IMR-90 (cell line): ENCODE measurements at regions not wholly inside any gene's neighbourhood (a gene's known extent, or its start where the extent isn't known, plus 50 kb on each side); places are given as distances from the start of the nearest gene placed in this dataset.

Experiments used
- ATAC-seq: fragments of 200-7000 bp; cut with Tn5 transposase; 2 replicates; pipeline ENCODE4 v1.9.1; 2020; ENCODE audit warnings: low read depth, mild to moderate bottlenecking, moderate library complexity
- BruUV-seq: library from RNA; stranded (reverse); fragments of 400-500 nt; replicated peaks from 2 replicates; lab custom pipeline; 2021; lab: Mats Ljungman, UMichigan
- CTCF ChIA-PET: fragments of 300-600 bp; formaldehyde crosslinking; extraction: SDS; loops from one replicate; lab custom pipeline; 2021; ENCODE audit warnings: antibody characterized with exemption; lab: Yijun Ruan, JAX
- POLR2A ChIA-PET: fragments of 300-600 bp; sonication (Branson Sonifier 250); formaldehyde crosslinking; loops from one replicate; lab custom pipeline; 2022; ENCODE audit warnings: antibody characterized with exemption; ENCODE audit not compliant: unreplicated experiment; lab: Charles Lee
- DNase-seq: peaks from one replicate; pipeline ENCODE4 v3.0.0; 2013
- H2AFZ ChIP-seq: replicated peaks from 2 replicates; pipeline ENCODE3; 2013; ENCODE audit warnings: low read length, mild to moderate bottlenecking; ENCODE audit not compliant: poor library complexity
- H2AK5ac ChIP-seq: 2 replicates; pipeline ENCODE4 v1.6.1; 2013; ENCODE audit warnings: low read depth, low read length, inconsistent platforms
- H2AK9ac ChIP-seq: replicated peaks from 2 replicates; pipeline ENCODE3; 2013; ENCODE audit warnings: mild to moderate bottlenecking, low read depth, low read length, moderate library complexity; ENCODE audit not compliant: poor library complexity
- H2BK120ac ChIP-seq: 2 replicates; pipeline ENCODE4 v1.6.1; 2013; ENCODE audit warnings: low read depth, low read length, inconsistent platforms
- H2BK15ac ChIP-seq: 3 replicates; pipeline ENCODE4 v1.6.1; 2013; ENCODE audit warnings: low read depth, low read length, inconsistent platforms
- H2BK20ac ChIP-seq: 2 replicates; pipeline ENCODE4 v1.6.1; 2013; ENCODE audit warnings: low read depth, mild to moderate bottlenecking, inconsistent platforms, low read length, moderate library complexity
- H2BK5ac ChIP-seq: 2 replicates; pipeline ENCODE4 v1.6.1; 2013; ENCODE audit warnings: mild to moderate bottlenecking, low read depth, low read length, inconsistent platforms; ENCODE audit not compliant: poor library complexity, severe bottlenecking
- H3K14ac ChIP-seq: replicated peaks from 2 replicates; pipeline ENCODE4 v1.6.1; 2013; ENCODE audit warnings: low read depth, low read length, inconsistent platforms
- H3K18ac ChIP-seq: 2 replicates; pipeline ENCODE4 v1.6.1; 2013; ENCODE audit warnings: low read depth, low read length, control low read depth
- H3K23ac ChIP-seq: 2 replicates; pipeline ENCODE4 v1.6.1; 2013; ENCODE audit warnings: low read depth, low read length, inconsistent platforms
- H3K27ac ChIP-seq: 2 replicates; pipeline ENCODE4 v1.5.1; 2013; ENCODE audit warnings: mild to moderate bottlenecking, control low read depth, low read length; ENCODE audit not compliant: insufficient read depth
- H3K27me3 ChIP-seq: 2 replicates; pipeline ENCODE4 v1.6.1; 2013; ENCODE audit warnings: low read length; ENCODE audit not compliant: control insufficient read depth, insufficient read depth
- H3K36me3 ChIP-seq: 2 replicates; pipeline ENCODE4 v1.6.1; 2013; ENCODE audit warnings: low read length, mixed read lengths; ENCODE audit not compliant: control insufficient read depth, insufficient read depth
- H3K4ac ChIP-seq: 2 replicates; pipeline ENCODE4 v1.6.1; 2013; ENCODE audit warnings: low read depth, low read length, inconsistent platforms
- H3K4me1 ChIP-seq: 2 replicates; pipeline ENCODE4 v1.6.1; 2013; ENCODE audit warnings: low read length, mixed read lengths; ENCODE audit not compliant: control insufficient read depth, insufficient read depth
- H3K4me2 ChIP-seq: 2 replicates; pipeline ENCODE4 v1.6.1; 2013; ENCODE audit warnings: low read depth, mild to moderate bottlenecking, control low read depth, low read length, moderate library complexity
- H3K4me3 ChIP-seq: 2 replicates; pipeline ENCODE4 v1.5.1; 2013; ENCODE audit warnings: low read depth, mild to moderate bottlenecking, control low read depth, low read length, moderate library complexity; ENCODE audit not compliant: insufficient read depth
- H3K56ac ChIP-seq: 2 replicates; pipeline ENCODE4 v1.6.1; 2013; ENCODE audit warnings: low read length, inconsistent platforms; ENCODE audit not compliant: insufficient read depth; ENCODE audit errors: extremely low read depth
- H3K79me1 ChIP-seq, 2 experiments: 2 replicates each; pipeline ENCODE4 v1.6.1; 2013; ENCODE audit warnings: low read length in 2 of 2, inconsistent platforms in 1 of 2, low read depth in 1 of 2
- H3K9ac ChIP-seq: 2 replicates; pipeline ENCODE4 v1.6.1; 2013; ENCODE audit warnings: low read depth, low read length, control low read depth
- H3K9me1 ChIP-seq: 2 replicates; pipeline ENCODE4 v1.6.1; 2013; ENCODE audit warnings: low read length, inconsistent platforms; ENCODE audit not compliant: insufficient read depth
- H3K9me3 ChIP-seq: 2 replicates; pipeline ENCODE4 v1.6.1; 2013; ENCODE audit warnings: low read length; ENCODE audit not compliant: control insufficient read depth, insufficient read depth
- H4K20me1 ChIP-seq: 2 replicates; pipeline ENCODE4 v1.6.1; 2013; ENCODE audit warnings: low read length, inconsistent platforms; ENCODE audit not compliant: insufficient read depth
- H4K5ac ChIP-seq: 2 replicates; pipeline ENCODE4 v1.6.1; 2013; ENCODE audit warnings: mild to moderate bottlenecking, low read depth, low read length, control low read depth
- H4K8ac ChIP-seq, 2 experiments: 2 replicates each; pipeline ENCODE4 v1.6.1; 2013; ENCODE audit warnings: low read depth in 2 of 2, low read length in 2 of 2, control low read depth in 1 of 2, inconsistent platforms in 1 of 2
- H4K91ac ChIP-seq: 2 replicates; pipeline ENCODE4 v1.6.1; 2013; ENCODE audit warnings: low read depth, low read length, inconsistent platforms; ENCODE audit not compliant: insufficient read depth
- RAD21 ChIP-seq: IDR thresholded peaks from 2 replicates; pipeline ENCODE4 v1.6.1; 2012; ENCODE audit warnings: low read length, improper control_type of control experiment
- RCOR1 ChIP-seq: IDR thresholded peaks from 2 replicates; pipeline ENCODE4 v1.6.1; 2012; ENCODE audit warnings: mild to moderate bottlenecking, low read length, improper control_type of control experiment; ENCODE audit not compliant: insufficient replicate concordance
- SMC3 ChIP-seq: fragments of 150-350 bp; IDR thresholded peaks from 2 replicates; pipeline ENCODE4 v1.6.1; 2016; ENCODE audit warnings: low read depth, mild to moderate bottlenecking, antibody characterized with exemption, low read length, moderate library complexity
- WGBS, 2 experiments: methylation state at CpG; one replicate each; pipeline versions ENCODE4 v1.1.5 to v1.1.7; 2013; ENCODE audit warnings: missing lambda C conversion rate in 2 of 2; ENCODE audit not compliant: insufficient read length in 1 of 2; ENCODE audit errors: extremely low coverage in 2 of 2; 5-methylcytosine and 5-hydroxymethylcytosine counted together
- dilution Hi-C: fragments of 300-500 bp; cut with HindIII; formaldehyde crosslinking; loops from one replicate; pipeline ENCODE4 v1.14.3; 2018; ENCODE audit warnings: low sequenced_read_pairs; ENCODE audit not compliant: unreplicated experiment
- in situ Hi-C: fragments of 300-500 bp; cut with MboI; formaldehyde crosslinking; loops from 3 replicates; pipeline ENCODE4 v1.14.3; 2019; ENCODE audit warnings: low sequenced_read_pairs, inconsistent platforms, mixed read lengths
- intact Hi-C: fragments of 100-400 bp; cut with micrococcal nuclease; formaldehyde crosslinking; loops from 2 replicates; pipeline ENCODE4 v1.10.0; 2022
- TF ChIP-seq, protein P1 (sequence below): fragments of 150-350 bp; IDR thresholded peaks from 2 replicates; pipeline ENCODE4 v1.6.1; 2016; ENCODE audit warnings: low read depth, mild to moderate bottlenecking, low read length, moderate library complexity, borderline replicate concordance

DNA sequence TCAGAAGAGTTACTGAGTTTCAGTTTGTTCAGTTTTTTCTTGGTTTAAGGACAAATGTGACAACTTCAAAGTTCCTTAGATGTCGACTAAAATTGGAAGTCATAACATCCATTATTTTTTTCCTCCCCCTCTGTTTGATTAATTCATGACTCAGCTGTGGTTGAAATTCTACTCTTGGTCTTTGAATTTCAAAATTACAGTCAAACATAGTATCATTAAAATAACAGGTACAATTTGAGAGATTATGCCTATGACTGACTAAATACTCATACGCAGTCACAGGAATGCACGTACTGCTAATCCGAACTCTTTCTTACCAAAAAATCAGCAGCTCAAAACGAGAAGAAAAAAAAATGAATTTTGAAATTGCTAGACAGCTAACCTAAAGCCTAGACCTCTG, 1434.8 kb downstream of the RAPGEF2 start:
- dilution Hi-C loops = no loop called here

More for the DNA sequence above, 1434.8 kb downstream of the RAPGEF2 start:
- no peaks in the 10 kb centered on the region for H3K36me3 ChIP-seq
- no peaks in the 10 kb centered on the region for H3K79me1 ChIP-seq
- WGBS, 2 experiments = no CpG with 5 or more reads among the region's 5 CpGs
- no peak overlapping the region for H3K4ac ChIP-seq
- H3K56ac ChIP-seq = no peak overlapping the region
- H3K9me1 ChIP-seq = no peaks in the 10 kb centered on the region
- no peak overlapping the region for H3K18ac ChIP-seq
- ChIA-PET POLR2A (no interaction called here), CTCF (no interaction called here)
- no peak overlapping the region for H2AK5ac ChIP-seq
- no TSS peak for BruUV-seq
- no peak for DNase-seq
- no peak overlapping the region for H4K91ac ChIP-seq
- H3K4me1 ChIP-seq = no peaks in the 10 kb centered on the region
- H3K23ac ChIP-seq = no peak overlapping the region
- no peak overlapping the region for H2BK15ac ChIP-seq
- in situ Hi-C loops (no loop called here), intact Hi-C loops (no loop called here)
- no peak overlapping the region for H2AFZ ChIP-seq
- ATAC-seq = no peak
- no peak overlapping the region for H3K4me2 ChIP-seq
- no peak overlapping the region for H3K9ac ChIP-seq
- no peak overlapping the region for H2BK120ac ChIP-seq
- no peaks in the 10 kb centered on the region; the same call in 1 of the 2 replicates for H3K9me3 ChIP-seq
- no peak overlapping the region for H3K14ac ChIP-seq
- no peaks in the 10 kb centered on the region for H3K27me3 ChIP-seq
- no peaks in the 10 kb centered on the region for H4K20me1 ChIP-seq
- H2BK5ac ChIP-seq = no peak overlapping the region
- H4K8ac ChIP-seq = no peak overlapping the region
- H2AK9ac ChIP-seq = no peak overlapping the region
- no peak overlapping the region for H4K5ac ChIP-seq
- TF ChIP-seq, protein P1, sequence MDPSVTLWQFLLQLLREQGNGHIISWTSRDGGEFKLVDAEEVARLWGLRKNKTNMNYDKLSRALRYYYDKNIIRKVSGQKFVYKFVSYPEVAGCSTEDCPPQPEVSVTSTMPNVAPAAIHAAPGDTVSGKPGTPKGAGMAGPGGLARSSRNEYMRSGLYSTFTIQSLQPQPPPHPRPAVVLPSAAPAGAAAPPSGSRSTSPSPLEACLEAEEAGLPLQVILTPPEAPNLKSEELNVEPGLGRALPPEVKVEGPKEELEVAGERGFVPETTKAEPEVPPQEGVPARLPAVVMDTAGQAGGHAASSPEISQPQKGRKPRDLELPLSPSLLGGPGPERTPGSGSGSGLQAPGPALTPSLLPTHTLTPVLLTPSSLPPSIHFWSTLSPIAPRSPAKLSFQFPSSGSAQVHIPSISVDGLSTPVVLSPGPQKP = no peak
- TF ChIP-seq RCOR1 (no peak), RAD21 (no peak), SMC3 (no peak)
- H3K4me3 ChIP-seq = no peak overlapping the region
- no peak overlapping the region for H3K27ac ChIP-seq
- H2BK20ac ChIP-seq = no peak overlapping the region
